NCI-H460 (cell line): ENCODE measurements at regions not wholly inside any gene's neighbourhood (a gene's known extent, or its start where the extent isn't known, plus 50 kb on each side); places are given as distances from the start of the nearest gene placed in this dataset.
"Not testable (repeated sequence)": the region's sequence is repeated elsewhere in the genome, so short reads cannot be mapped to it uniquely, and the experiment has no call there.

Source experiments
- DNase-seq: peaks from one replicate; pipeline ENCODE4 v3.0.0-alpha.2; 2016; ENCODE audit warnings: low read depth; ENCODE audit errors: extremely low read depth

DNA sequence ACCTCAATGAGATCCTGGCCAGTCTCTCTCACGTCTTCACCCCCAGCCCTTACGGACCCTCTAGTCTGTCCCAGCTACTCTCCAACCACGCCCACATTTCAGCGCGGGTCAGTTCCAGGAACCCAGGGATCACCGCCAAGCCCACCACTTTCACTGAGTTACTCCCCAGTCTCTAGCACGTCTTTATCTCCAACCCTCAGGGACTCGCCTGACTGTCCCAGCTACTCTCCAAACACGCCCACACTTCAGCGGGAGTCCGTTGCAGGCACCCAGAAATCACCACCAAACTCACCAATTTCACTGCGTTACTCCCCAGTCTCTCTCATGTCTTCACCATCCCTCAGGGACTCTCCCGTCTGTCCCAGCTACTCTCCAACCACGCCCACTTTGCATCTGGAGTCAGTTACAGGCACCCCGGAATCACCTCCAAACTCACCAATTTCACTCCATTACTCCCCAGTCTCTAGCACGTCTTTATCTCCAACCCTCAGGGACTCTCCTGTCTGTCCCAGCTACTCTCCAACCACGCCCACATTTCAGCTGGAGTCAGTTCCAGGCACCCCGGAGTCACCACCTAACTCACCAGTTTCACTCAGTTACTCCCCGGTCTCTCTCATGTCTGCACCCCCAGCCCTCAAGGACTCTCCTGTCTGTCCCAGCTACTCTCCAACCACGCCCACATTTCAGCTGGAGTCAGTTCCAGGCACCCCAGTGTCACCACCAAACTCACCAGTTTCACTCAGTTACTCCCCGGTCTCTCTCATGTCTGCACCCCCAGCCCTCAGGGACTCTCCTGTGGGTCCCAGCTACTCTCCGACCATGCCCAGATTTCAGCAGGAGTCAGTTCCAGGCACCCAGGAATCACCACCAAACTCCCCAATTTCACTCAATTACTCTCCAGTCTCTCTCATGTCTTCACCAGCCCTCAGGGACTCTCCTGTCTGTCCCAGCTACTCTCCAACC, 336.8 kb downstream of the CWH43 start:
- not testable (repeated sequence) for DNase-seq

DNA sequence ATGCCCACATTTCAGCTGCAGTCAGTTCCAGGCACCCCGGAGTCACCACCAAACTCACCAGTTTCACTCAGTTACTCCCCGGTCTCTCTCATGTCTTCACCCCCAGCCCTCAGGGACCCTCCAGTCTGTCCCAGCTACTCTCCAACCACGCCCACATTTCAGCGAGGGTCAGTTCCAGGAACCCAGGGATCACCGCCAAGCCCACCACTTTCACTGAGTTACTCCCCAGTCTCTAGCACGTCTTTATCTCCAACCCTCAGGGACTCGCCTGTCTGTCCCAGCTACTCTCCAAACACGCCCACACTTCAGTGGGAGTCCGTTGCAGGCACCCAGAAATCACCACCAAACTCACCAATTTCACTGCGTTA, 337.5 kb downstream of the CWH43 start:
- not testable (repeated sequence) for DNase-seq
